ENCODE measurements at regions not wholly inside any gene's neighbourhood (a gene's known extent, or its start where the extent isn't known, plus 50 kb on each side); places are given as distances from the start of the nearest gene placed in this dataset.

- DNase-seq, result no peak
- H3K9me3 ChIP-seq (ENCODE audit: insufficient read depth, low read length, severe bottlenecking), result peaks cover 3% of the 10 kb centered on the region
- no peak for TF ChIP-seq EZH2 (IDR thresholded peaks at IDR 0.05; ENCODE audit: borderline replicate concordance, low read depth, low read length, severe bottlenecking)
- no peak for TF ChIP-seq CTCF (IDR thresholded peaks at IDR 0.05; ENCODE audit: borderline replicate concordance, extremely low read depth, low read length, poor library complexity, severe bottlenecking)
- H3K27ac ChIP-seq (ENCODE audit: low read length), result no peak overlapping the region
- H3K27me3 ChIP-seq (ENCODE audit: insufficient read depth, low read length, poor library complexity), result no peaks in the 10 kb centered on the region
- H3K79me2 ChIP-seq (ENCODE audit: insufficient read depth, low read length), result no peaks in the 10 kb centered on the region
- H3K4me1 ChIP-seq (ENCODE audit: insufficient read depth, low read length), result no peaks in the 10 kb centered on the region
- H3K4me3 ChIP-seq (ENCODE audit: low read depth in 1 of 2, low read length in 2 of 2), result no peak overlapping the region
- H2AFZ ChIP-seq (ENCODE audit: low read depth, low read length), result no peak overlapping the region
- no peaks in the 10 kb centered on the region for H3K36me3 ChIP-seq (ENCODE audit: insufficient read depth, low read length)
- no peaks in the 10 kb centered on the region for H4K20me1 ChIP-seq (ENCODE audit: insufficient read depth, low read length)
- no peak overlapping the region for H3K4me2 ChIP-seq (ENCODE audit: insufficient read depth, low read length)
- no peak for ATAC-seq (ENCODE audit: insufficient read depth, low read depth)
- no peak overlapping the region for H3K9ac ChIP-seq (ENCODE audit: low read depth, low read length)
Measured at GRCh38 chr18:28594034-28594433, 417.1 kb upstream of the CDH2 start.

- Histone ChIP-seq H3K27me3 (ENCODE audit: insufficient read depth, low read length, poor library complexity) (no peaks in the 10 kb centered on the region), H3K9me3 (ENCODE audit: insufficient read depth, low read length, severe bottlenecking) (no peaks in the 10 kb centered on the region), H3K4me2 (ENCODE audit: insufficient read depth, low read length) (no peak overlapping the region), H3K79me2 (ENCODE audit: insufficient read depth, low read length) (no peaks in the 10 kb centered on the region), H3K4me1 (ENCODE audit: insufficient read depth, low read length) (no peaks in the 10 kb centered on the region), H3K4me3 (ENCODE audit: low read depth in 1 of 2, low read length in 2 of 2) (no peak overlapping the region), H3K9ac (ENCODE audit: low read depth, low read length) (no peak overlapping the region), H3K27ac (ENCODE audit: low read length) (no peak overlapping the region), H3K36me3 (ENCODE audit: insufficient read depth, low read length) (no peaks in the 10 kb centered on the region), H4K20me1 (ENCODE audit: insufficient read depth, low read length) (no peaks in the 10 kb centered on the region), H2AFZ (ENCODE audit: low read depth, low read length) (no peak overlapping the region)
- TF ChIP-seq CTCF (IDR thresholded peaks at IDR 0.05; ENCODE audit: borderline replicate concordance, extremely low read depth, low read length, poor library complexity, severe bottlenecking) (no peak), EZH2 (IDR thresholded peaks at IDR 0.05; ENCODE audit: borderline replicate concordance, low read depth, low read length, severe bottlenecking) (no peak)
- DNase-seq (no peak), ATAC-seq (ENCODE audit: insufficient read depth, low read depth) (no peak)
Measured at GRCh38 chr18:28588884-28589549, 412.1 kb upstream of the CDH2 start.

- no peak overlapping the region for H3K4me2 ChIP-seq (ENCODE audit: insufficient read depth, low read length)
- no peak overlapping the region for H3K4me3 ChIP-seq (ENCODE audit: low read depth in 1 of 2, low read length in 2 of 2)
- H3K27ac ChIP-seq (ENCODE audit: low read length), result no peak overlapping the region
- TF ChIP-seq EZH2 (IDR thresholded peaks at IDR 0.05; ENCODE audit: borderline replicate concordance, low read depth, low read length, severe bottlenecking) (no peak), CTCF (IDR thresholded peaks at IDR 0.05; ENCODE audit: borderline replicate concordance, extremely low read depth, low read length, poor library complexity, severe bottlenecking) (no peak)
- no peaks in the 10 kb centered on the region for H3K9me3 ChIP-seq (ENCODE audit: insufficient read depth, low read length, severe bottlenecking)
- H3K79me2 ChIP-seq (ENCODE audit: insufficient read depth, low read length), result no peaks in the 10 kb centered on the region
- H3K27me3 ChIP-seq (ENCODE audit: insufficient read depth, low read length, poor library complexity), result no peaks in the 10 kb centered on the region
- no peak for DNase-seq
- H3K4me1 ChIP-seq (ENCODE audit: insufficient read depth, low read length), result no peaks in the 10 kb centered on the region
- H4K20me1 ChIP-seq (ENCODE audit: insufficient read depth, low read length), result no peaks in the 10 kb centered on the region
- no peak overlapping the region for H2AFZ ChIP-seq (ENCODE audit: low read depth, low read length)
- H3K36me3 ChIP-seq (ENCODE audit: insufficient read depth, low read length), result no peaks in the 10 kb centered on the region
- no peak for ATAC-seq (ENCODE audit: insufficient read depth, low read depth)
- H3K9ac ChIP-seq (ENCODE audit: low read depth, low read length), result no peak overlapping the region
Measured at GRCh38 chr18:28584731-28585130, 407.8 kb upstream of the CDH2 start.
